Activated CD4-positive, alpha-beta memory T cell treated with anti-CD3 and anti-CD28 coated beads, Interleukin-2, amount 10 ng/mL, durations not matched to agents 7 days and 5 days (primary cell): ENCODE measurements at regions not wholly inside any gene's neighbourhood (a gene's known extent, or its start where the extent isn't known, plus 50 kb on each side); places are given as distances from the start of the nearest gene placed in this dataset.

Experiments used
- CTCF ChIA-PET: fragments of 350-600 bp; sonication (Branson Sonifier 250); formaldehyde crosslinking; loops from one replicate; lab custom pipeline; 2021; ENCODE audit warnings: antibody characterized with exemption, inconsistent platforms; lab: Charles Lee
- POLR2A ChIA-PET: fragments of 350-600 bp; sonication (Branson Sonifier 250); formaldehyde crosslinking; loops from one replicate; lab custom pipeline; 2021; ENCODE audit warnings: antibody characterized with exemption; lab: Charles Lee
- DNase-seq: peaks from one replicate; pipeline ENCODE4 v3.0.0-alpha.2; 2020
- H3K27ac Mint-ChIP-seq: one replicate; pipeline ENCODE4 v1.8.0; 2021; ENCODE audit warnings: mild to moderate bottlenecking, mixed read lengths
- H3K27me3 Mint-ChIP-seq: one replicate; pipeline ENCODE4 v1.8.0; 2021; ENCODE audit warnings: mixed read lengths
- H3K36me3 Mint-ChIP-seq: one replicate; pipeline ENCODE4 v1.8.0; 2021; ENCODE audit warnings: low read depth, mixed read lengths
- H3K4me1 Mint-ChIP-seq: one replicate; pipeline ENCODE4 v1.8.0; 2021; ENCODE audit warnings: mixed read lengths
- H3K4me3 Mint-ChIP-seq: one replicate; pipeline ENCODE4 v1.8.0; 2021; ENCODE audit warnings: mild to moderate bottlenecking, mixed read lengths
- H3K9me3 Mint-ChIP-seq: one replicate; pipeline ENCODE4 v1.8.0; 2021; ENCODE audit warnings: mixed read lengths

GRCh38 chr2:234773129-234773528, 178.7 kb upstream of the SH3BP4 start:
- H3K4me3 Mint-ChIP-seq: no peak overlapping the region
- H3K36me3 Mint-ChIP-seq: no peaks in the 10 kb centered on the region
- H3K4me1 Mint-ChIP-seq: no peaks in the 10 kb centered on the region
- ChIA-PET CTCF (no interaction called here), POLR2A (no interaction called here)
- no peak overlapping the region for H3K27ac Mint-ChIP-seq
- no peak for DNase-seq
- H3K9me3 Mint-ChIP-seq: no peaks in the 10 kb centered on the region
- H3K27me3 Mint-ChIP-seq: peaks cover 5% of the 10 kb centered on the region

- Mint-ChIP-seq H3K4me3 (no peak overlapping the region), H3K4me1 (no peaks in the 10 kb centered on the region)
- CTCF ChIA-PET: no interaction called here
Observed at GRCh38 chr2:234772733-234773060, 179.1 kb upstream of the SH3BP4 start.

GRCh38 chr2:234771980-234772732, 179.7 kb upstream of the SH3BP4 start:
- POLR2A ChIA-PET: no interaction called here
- Mint-ChIP-seq H3K27ac (no peak overlapping the region), H3K27me3 (peaks cover 5% of the 10 kb centered on the region), H3K4me3 (no peak overlapping the region), H3K36me3 (no peaks in the 10 kb centered on the region), H3K4me1 (no peaks in the 10 kb centered on the region), H3K9me3 (no peaks in the 10 kb centered on the region)
- DNase-seq: no peak
- CTCF ChIA-PET: no interaction called here

More at GRCh38 chr2:234772733-234773060, 179.1 kb upstream of the SH3BP4 start:
- H3K27ac Mint-ChIP-seq: no peak overlapping the region
- POLR2A ChIA-PET: no interaction called here
- no peaks in the 10 kb centered on the region for H3K36me3 Mint-ChIP-seq
- H3K27me3 Mint-ChIP-seq: peaks cover 5% of the 10 kb centered on the region
- no peaks in the 10 kb centered on the region for H3K9me3 Mint-ChIP-seq
- no peak for DNase-seq

GRCh38 chr2:234771176-234771575, 180.6 kb upstream of the SH3BP4 start:
- ChIA-PET CTCF (no interaction called here), POLR2A (no interaction called here)
- no peaks in the 10 kb centered on the region for H3K36me3 Mint-ChIP-seq
- H3K27ac Mint-ChIP-seq: no peak overlapping the region
- no peaks in the 10 kb centered on the region for H3K27me3 Mint-ChIP-seq
- DNase-seq: no peak
- H3K9me3 Mint-ChIP-seq: no peaks in the 10 kb centered on the region
- no peaks in the 10 kb centered on the region for H3K4me1 Mint-ChIP-seq
- no peak overlapping the region for H3K4me3 Mint-ChIP-seq

GRCh38 chr2:234770715-234771141, 181.1 kb upstream of the SH3BP4 start:
- CTCF ChIA-PET: no interaction called here

GRCh38 chr2:234770031-234770506, 181.7 kb upstream of the SH3BP4 start:
- H3K27me3 Mint-ChIP-seq: no peaks in the 10 kb centered on the region
- H3K36me3 Mint-ChIP-seq: no peaks in the 10 kb centered on the region
- no peaks in the 10 kb centered on the region for H3K9me3 Mint-ChIP-seq
- no peak for DNase-seq
- H3K4me1 Mint-ChIP-seq: no peaks in the 10 kb centered on the region
- H3K27ac Mint-ChIP-seq: no peak overlapping the region
- ChIA-PET POLR2A (no interaction called here), CTCF (no interaction called here)
- H3K4me3 Mint-ChIP-seq: no peak overlapping the region

More at GRCh38 chr2:234770715-234771141, 181.1 kb upstream of the SH3BP4 start:
- no peaks in the 10 kb centered on the region for H3K4me1 Mint-ChIP-seq
- H3K27ac Mint-ChIP-seq: no peak overlapping the region
- H3K9me3 Mint-ChIP-seq: no peaks in the 10 kb centered on the region
- POLR2A ChIA-PET: no interaction called here
- no peak overlapping the region for H3K4me3 Mint-ChIP-seq
- no peaks in the 10 kb centered on the region for H3K36me3 Mint-ChIP-seq
- H3K27me3 Mint-ChIP-seq: no peaks in the 10 kb centered on the region
- DNase-seq: no peak

- DNase-seq: no peak
- Mint-ChIP-seq H3K9me3 (no peaks in the 10 kb centered on the region), H3K36me3 (no peaks in the 10 kb centered on the region), H3K4me1 (no peaks in the 10 kb centered on the region), H3K27ac (no peak overlapping the region), H3K27me3 (no peaks in the 10 kb centered on the region), H3K4me3 (no peak overlapping the region)
- POLR2A ChIA-PET: no interaction called here
- CTCF ChIA-PET: interaction anchor here (0.8 kb wide), 1 partner anchor 224 kb away, joined by 3 read pairs; no protein-coding TSS in a partner anchor
Observed at GRCh38 chr2:234768608-234769196, 183.1 kb upstream of the SH3BP4 start.

- Mint-ChIP-seq H3K4me3 (no peak overlapping the region), H3K27me3 (no peaks in the 10 kb centered on the region), H3K27ac (no peak overlapping the region), H3K9me3 (no peaks in the 10 kb centered on the region), H3K36me3 (no peaks in the 10 kb centered on the region), H3K4me1 (no peaks in the 10 kb centered on the region)
- no peak for DNase-seq
- CTCF ChIA-PET: no interaction called here
- POLR2A ChIA-PET: no interaction called here
Observed at GRCh38 chr2:234765279-234765678, 186.5 kb upstream of the SH3BP4 start.

GRCh38 chr2:234764372-234764771, 187.4 kb upstream of the SH3BP4 start:
- Mint-ChIP-seq H3K4me1 (no peaks in the 10 kb centered on the region), H3K27me3 (no peaks in the 10 kb centered on the region), H3K36me3 (no peaks in the 10 kb centered on the region), H3K4me3 (no peak overlapping the region), H3K9me3 (no peaks in the 10 kb centered on the region), H3K27ac (no peak overlapping the region)
- DNase-seq: no peak
- CTCF ChIA-PET: interaction anchor here (0.7 kb wide), 1 partner anchor 20 kb away, joined by 4 read pairs; no protein-coding TSS in a partner anchor
- POLR2A ChIA-PET: no interaction called here

GRCh38 chr2:234763002-234763873, 188.6 kb upstream of the SH3BP4 start:
- Mint-ChIP-seq H3K9me3 (no peaks in the 10 kb centered on the region), H3K4me1 (no peaks in the 10 kb centered on the region), H3K36me3 (no peaks in the 10 kb centered on the region), H3K27ac (no peak overlapping the region), H3K27me3 (no peaks in the 10 kb centered on the region), H3K4me3 (no peak overlapping the region)
- POLR2A ChIA-PET: no interaction called here
- CTCF ChIA-PET: no interaction called here
- DNase-seq: no peak

GRCh38 chr2:234761910-234762309, 189.9 kb upstream of the SH3BP4 start:
- no peak for DNase-seq
- H3K9me3 Mint-ChIP-seq: no peaks in the 10 kb centered on the region
- POLR2A ChIA-PET: no interaction called here
- CTCF ChIA-PET: no interaction called here
- H3K36me3 Mint-ChIP-seq: no peaks in the 10 kb centered on the region
- H3K27me3 Mint-ChIP-seq: no peaks in the 10 kb centered on the region
- no peak overlapping the region for H3K4me3 Mint-ChIP-seq
- no peak overlapping the region for H3K27ac Mint-ChIP-seq
- no peaks in the 10 kb centered on the region for H3K4me1 Mint-ChIP-seq

- no peak overlapping the region for H3K27ac Mint-ChIP-seq
- H3K4me3 Mint-ChIP-seq: no peak overlapping the region
- CTCF ChIA-PET: no interaction called here
- H3K9me3 Mint-ChIP-seq: no peaks in the 10 kb centered on the region
- POLR2A ChIA-PET: no interaction called here
- H3K4me1 Mint-ChIP-seq: no peaks in the 10 kb centered on the region
- no peaks in the 10 kb centered on the region for H3K27me3 Mint-ChIP-seq
- no peaks in the 10 kb centered on the region for H3K36me3 Mint-ChIP-seq
- DNase-seq: no peak
Observed at GRCh38 chr2:234754126-234754525, 197.7 kb upstream of the SH3BP4 start.

- Mint-ChIP-seq H3K27ac (no peak overlapping the region), H3K27me3 (no peaks in the 10 kb centered on the region), H3K4me3 (no peak overlapping the region), H3K36me3 (no peaks in the 10 kb centered on the region), H3K4me1 (no peaks in the 10 kb centered on the region), H3K9me3 (no peaks in the 10 kb centered on the region)
- no peak for DNase-seq
- ChIA-PET CTCF (no interaction called here), POLR2A (no interaction called here)
Observed at GRCh38 chr2:234753701-234754100, 198.1 kb upstream of the SH3BP4 start.
